Activated T-helper 17 cell treated with anti-CD3 and anti-CD28 coated beads, Interleukin-2, amount 50 U/mL, for 72 hours (primary cell): ENCODE measurements at regions not wholly inside any gene's neighbourhood (a gene's known extent, or its start where the extent isn't known, plus 50 kb on each side); places are given as distances from the start of the nearest gene placed in this dataset.

Experiments used
- ATAC-seq: fragments of 150-1000 bp; cut with Tn5 transposase; replicated peaks from 2 replicates; pipeline ENCODE4 v1.10.0; 2021; ENCODE audit warnings: mild to moderate bottlenecking, moderate library complexity
- H3K27ac Mint-ChIP-seq: one replicate; pipeline ENCODE4 v1.8.0; 2022; ENCODE audit warnings: mixed read lengths
- H3K27me3 Mint-ChIP-seq: one replicate; pipeline ENCODE4 v1.8.0; 2022; ENCODE audit warnings: mixed read lengths
- H3K36me3 Mint-ChIP-seq: one replicate; pipeline ENCODE4 v1.8.0; 2022; ENCODE audit warnings: low read depth, mild to moderate bottlenecking, mixed read lengths
- H3K4me1 Mint-ChIP-seq: one replicate; pipeline ENCODE4 v1.8.0; 2022; ENCODE audit warnings: mixed read lengths
- H3K4me3 Mint-ChIP-seq: one replicate; pipeline ENCODE4 v1.8.0; 2022; ENCODE audit warnings: mild to moderate bottlenecking, mixed read lengths
- H3K9me3 Mint-ChIP-seq: one replicate; pipeline ENCODE4 v1.8.0; 2022; ENCODE audit warnings: mixed read lengths

GRCh38 chr5:61677220-61677619, 345.2 kb downstream of the ZSWIM6 start:
- Mint-ChIP-seq H3K4me1 (no peaks in the 10 kb centered on the region), H3K9me3 (no peaks in the 10 kb centered on the region), H3K36me3 (no peaks in the 10 kb centered on the region), H3K27me3 (peaks cover 12% of the 10 kb centered on the region), H3K4me3 (no peak overlapping the region), H3K27ac (no peak overlapping the region)
- ATAC-seq: no peak

GRCh38 chr5:61678966-61679365, 346.9 kb downstream of the ZSWIM6 start:
- no peak for ATAC-seq
- no peak overlapping the region for H3K4me3 Mint-ChIP-seq
- H3K4me1 Mint-ChIP-seq: no peaks in the 10 kb centered on the region
- no peaks in the 10 kb centered on the region for H3K9me3 Mint-ChIP-seq
- peaks cover 5% of the 10 kb centered on the region for H3K27me3 Mint-ChIP-seq
- no peaks in the 10 kb centered on the region for H3K36me3 Mint-ChIP-seq
- no peak overlapping the region for H3K27ac Mint-ChIP-seq

GRCh38 chr5:61679562-61679961, 347.5 kb downstream of the ZSWIM6 start:
- H3K4me1 Mint-ChIP-seq: no peaks in the 10 kb centered on the region
- H3K36me3 Mint-ChIP-seq: no peaks in the 10 kb centered on the region
- no peak overlapping the region for H3K4me3 Mint-ChIP-seq
- peaks cover 9% of the 10 kb centered on the region for H3K27me3 Mint-ChIP-seq
- H3K27ac Mint-ChIP-seq: no peak overlapping the region
- ATAC-seq: no peak
- H3K9me3 Mint-ChIP-seq: no peaks in the 10 kb centered on the region

- Mint-ChIP-seq H3K27ac (no peak overlapping the region), H3K36me3 (no peaks in the 10 kb centered on the region), H3K27me3 (peaks cover 10% of the 10 kb centered on the region), H3K4me1 (no peaks in the 10 kb centered on the region), H3K9me3 (no peaks in the 10 kb centered on the region), H3K4me3 (no peak overlapping the region)
- no peak for ATAC-seq
Measured at GRCh38 chr5:61680247-61680646, 348.2 kb downstream of the ZSWIM6 start.

GRCh38 chr5:61683148-61683547, 351.1 kb downstream of the ZSWIM6 start:
- Mint-ChIP-seq H3K36me3 (no peaks in the 10 kb centered on the region), H3K4me3 (no peak overlapping the region), H3K9me3 (no peaks in the 10 kb centered on the region), H3K4me1 (no peaks in the 10 kb centered on the region), H3K27ac (no peak overlapping the region), H3K27me3 (peaks cover 25% of the 10 kb centered on the region)
- ATAC-seq: no peak

- ATAC-seq: no peak
- Mint-ChIP-seq H3K4me3 (no peak overlapping the region), H3K9me3 (no peaks in the 10 kb centered on the region), H3K4me1 (no peaks in the 10 kb centered on the region), H3K36me3 (no peaks in the 10 kb centered on the region), H3K27me3 (peaks cover 25% of the 10 kb centered on the region), H3K27ac (no peak overlapping the region)
Measured at GRCh38 chr5:61683926-61684325, 351.9 kb downstream of the ZSWIM6 start.

- ATAC-seq: no peak
- no peaks in the 10 kb centered on the region for H3K4me1 Mint-ChIP-seq
- H3K9me3 Mint-ChIP-seq: no peaks in the 10 kb centered on the region
Measured at GRCh38 chr5:61686491-61687257, 354.6 kb downstream of the ZSWIM6 start.

GRCh38 chr5:61687371-61687770, 355.3 kb downstream of the ZSWIM6 start:
- no peak overlapping the region for H3K4me3 Mint-ChIP-seq
- no peaks in the 10 kb centered on the region for H3K9me3 Mint-ChIP-seq
- no peaks in the 10 kb centered on the region for H3K36me3 Mint-ChIP-seq
- H3K27ac Mint-ChIP-seq: no peak overlapping the region
- no peaks in the 10 kb centered on the region for H3K4me1 Mint-ChIP-seq
- no peak for ATAC-seq
- H3K27me3 Mint-ChIP-seq: peaks cover 20% of the 10 kb centered on the region

More at GRCh38 chr5:61686491-61687257, 354.6 kb downstream of the ZSWIM6 start:
- no peaks in the 10 kb centered on the region for H3K36me3 Mint-ChIP-seq
- peaks cover 20% of the 10 kb centered on the region for H3K27me3 Mint-ChIP-seq
- H3K27ac Mint-ChIP-seq: no peak overlapping the region
- no peak overlapping the region for H3K4me3 Mint-ChIP-seq

- H3K9me3 Mint-ChIP-seq: no peaks in the 10 kb centered on the region
- H3K27me3 Mint-ChIP-seq: peaks cover 19% of the 10 kb centered on the region
- no peak overlapping the region for H3K27ac Mint-ChIP-seq
- no peak overlapping the region for H3K4me3 Mint-ChIP-seq
- H3K4me1 Mint-ChIP-seq: no peaks in the 10 kb centered on the region
- H3K36me3 Mint-ChIP-seq: no peaks in the 10 kb centered on the region
- ATAC-seq: no peak
Measured at GRCh38 chr5:61689153-61689846, 357.2 kb downstream of the ZSWIM6 start.

GRCh38 chr5:61697809-61698558, 365.9 kb downstream of the ZSWIM6 start:
- Mint-ChIP-seq H3K4me1 (no peaks in the 10 kb centered on the region), H3K36me3 (no peaks in the 10 kb centered on the region), H3K27me3 (peaks cover 3% of the 10 kb centered on the region), H3K27ac (no peak overlapping the region), H3K4me3 (no peak overlapping the region), H3K9me3 (no peaks in the 10 kb centered on the region)
- ATAC-seq: no peak

- ATAC-seq: no peak
Measured at GRCh38 chr5:61701877-61702602, 370.0 kb downstream of the ZSWIM6 start.

GRCh38 chr5:61702784-61703183, 370.7 kb downstream of the ZSWIM6 start:
- no peak overlapping the region for H3K27ac Mint-ChIP-seq
- H3K27me3 Mint-ChIP-seq: peaks cover 11% of the 10 kb centered on the region
- no peaks in the 10 kb centered on the region for H3K4me1 Mint-ChIP-seq
- H3K4me3 Mint-ChIP-seq: no peak overlapping the region
- H3K9me3 Mint-ChIP-seq: no peaks in the 10 kb centered on the region
- ATAC-seq: no peak
- H3K36me3 Mint-ChIP-seq: no peaks in the 10 kb centered on the region

More at GRCh38 chr5:61701877-61702602, 370.0 kb downstream of the ZSWIM6 start:
- no peaks in the 10 kb centered on the region for H3K9me3 Mint-ChIP-seq
- no peak overlapping the region for H3K4me3 Mint-ChIP-seq
- H3K27ac Mint-ChIP-seq: no peak overlapping the region
- H3K36me3 Mint-ChIP-seq: no peaks in the 10 kb centered on the region
- peaks cover 11% of the 10 kb centered on the region for H3K27me3 Mint-ChIP-seq
- H3K4me1 Mint-ChIP-seq: no peaks in the 10 kb centered on the region

GRCh38 chr5:61704289-61704688, 372.2 kb downstream of the ZSWIM6 start:
- no peak overlapping the region for H3K4me3 Mint-ChIP-seq

GRCh38 chr5:61706751-61707150, 374.7 kb downstream of the ZSWIM6 start:
- H3K27me3 Mint-ChIP-seq: peaks cover 8% of the 10 kb centered on the region
- no peaks in the 10 kb centered on the region for H3K36me3 Mint-ChIP-seq
- H3K4me1 Mint-ChIP-seq: no peaks in the 10 kb centered on the region
- no peak overlapping the region for H3K4me3 Mint-ChIP-seq
- no peak for ATAC-seq
- H3K9me3 Mint-ChIP-seq: no peaks in the 10 kb centered on the region
- no peak overlapping the region for H3K27ac Mint-ChIP-seq

More at GRCh38 chr5:61704289-61704688, 372.2 kb downstream of the ZSWIM6 start:
- no peaks in the 10 kb centered on the region for H3K4me1 Mint-ChIP-seq
- ATAC-seq: no peak
- H3K27ac Mint-ChIP-seq: no peak overlapping the region
- no peaks in the 10 kb centered on the region for H3K9me3 Mint-ChIP-seq
- H3K27me3 Mint-ChIP-seq: peaks cover 8% of the 10 kb centered on the region
- no peaks in the 10 kb centered on the region for H3K36me3 Mint-ChIP-seq
